ENCODE measurements at regions not wholly inside any gene's neighbourhood (a gene's known extent, or its start where the extent isn't known, plus 50 kb on each side); places are given as distances from the start of the nearest gene placed in this dataset.

DNA sequence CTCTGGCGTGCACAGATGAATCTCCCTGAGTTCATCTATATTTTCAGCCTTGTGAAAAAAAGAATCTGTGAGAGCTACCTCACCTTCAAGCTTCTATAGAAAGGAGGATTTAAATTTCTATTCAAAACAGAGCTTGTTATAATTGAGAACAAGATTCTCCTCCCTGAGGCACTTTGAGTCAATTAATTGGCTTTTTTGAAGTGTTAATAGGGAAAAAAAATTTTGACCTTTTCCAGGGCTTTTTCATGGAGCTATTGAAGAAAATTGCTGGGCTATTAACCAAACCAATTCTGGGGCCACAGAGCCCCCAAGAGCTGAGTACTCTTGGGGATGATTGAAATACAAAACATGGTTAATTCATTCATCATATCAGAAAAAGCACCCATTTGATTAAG is 225.1 kb downstream of the CMPK2 start:
- no peak for DNase-seq

DNA sequence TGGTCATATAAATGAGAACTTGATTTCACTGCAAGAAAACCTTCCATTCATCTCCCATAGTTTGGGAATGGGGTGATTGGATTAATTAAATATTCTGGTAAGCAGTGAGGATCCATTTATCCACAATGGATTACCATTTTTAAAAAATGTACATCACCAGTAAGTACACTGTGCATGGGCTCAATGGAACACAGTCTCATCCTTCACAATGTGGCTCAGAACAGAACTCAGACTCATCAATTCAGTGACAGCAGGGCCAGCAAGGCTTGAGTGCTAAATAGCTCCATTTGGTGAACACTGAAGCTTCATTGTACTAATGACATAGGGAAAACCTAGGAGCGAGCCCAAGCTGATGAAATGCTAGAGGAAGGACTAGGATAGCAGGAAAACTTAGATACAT is 223.8 kb downstream of the CMPK2 start:
- DNase-seq: no peak

DNA sequence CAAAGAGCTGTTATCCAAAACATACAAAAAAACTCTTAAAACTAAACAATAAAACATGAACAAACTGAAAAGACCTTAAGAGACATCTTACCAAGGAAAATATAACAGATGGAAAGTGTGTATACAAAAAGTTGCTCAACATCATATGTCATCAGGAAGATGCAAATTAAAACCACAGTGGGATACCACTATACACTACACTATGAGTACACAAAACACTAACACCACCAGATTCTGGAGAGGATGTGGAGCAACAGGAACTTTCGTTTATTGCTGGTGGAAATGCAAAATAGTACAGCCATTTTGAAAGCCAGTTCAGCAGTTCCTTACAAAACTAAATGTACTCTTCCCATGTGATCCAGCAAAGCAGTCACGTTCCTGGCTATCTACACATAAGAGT is 221.4 kb downstream of the CMPK2 start:
- DNase-seq: no peak

DNA sequence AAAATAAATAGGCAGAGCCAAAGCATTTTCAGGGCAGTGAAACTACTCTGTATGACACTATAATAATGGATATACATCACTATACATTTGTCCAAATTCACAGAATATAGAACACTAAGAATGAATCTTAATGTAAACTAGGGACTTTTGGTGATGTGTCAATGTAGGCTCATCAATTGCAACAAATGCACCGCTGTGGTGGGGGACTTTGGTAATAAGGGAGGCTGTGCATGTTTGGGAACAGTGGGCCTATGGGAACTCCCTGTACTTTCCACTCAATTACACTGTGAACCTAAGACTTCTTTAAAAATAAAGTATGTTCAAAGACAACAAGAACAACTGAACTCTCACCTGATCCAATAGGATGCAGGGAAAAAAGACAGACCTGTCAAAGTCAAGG is 220.7 kb downstream of the CMPK2 start:
- no peak for DNase-seq

DNA sequence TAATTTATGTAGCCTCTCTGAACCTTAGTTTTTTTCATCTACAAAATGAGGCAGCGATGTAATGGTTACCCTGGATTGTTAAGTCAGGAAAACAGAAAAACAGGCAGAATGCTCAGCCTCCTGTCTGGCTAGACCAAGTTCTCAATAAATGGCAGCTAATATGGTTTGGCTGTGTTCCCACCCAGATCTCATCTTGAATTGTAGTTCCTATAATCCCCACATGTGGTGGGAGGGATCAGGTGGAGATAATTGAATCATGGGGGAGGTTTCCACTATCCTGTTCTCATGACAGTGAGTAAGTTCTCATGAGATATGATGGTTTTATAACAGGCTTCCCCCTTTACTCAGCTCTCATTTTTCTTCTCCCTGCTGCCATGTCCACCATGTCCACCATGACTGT is 220.0 kb downstream of the CMPK2 start:
- DNase-seq: no peak

DNA sequence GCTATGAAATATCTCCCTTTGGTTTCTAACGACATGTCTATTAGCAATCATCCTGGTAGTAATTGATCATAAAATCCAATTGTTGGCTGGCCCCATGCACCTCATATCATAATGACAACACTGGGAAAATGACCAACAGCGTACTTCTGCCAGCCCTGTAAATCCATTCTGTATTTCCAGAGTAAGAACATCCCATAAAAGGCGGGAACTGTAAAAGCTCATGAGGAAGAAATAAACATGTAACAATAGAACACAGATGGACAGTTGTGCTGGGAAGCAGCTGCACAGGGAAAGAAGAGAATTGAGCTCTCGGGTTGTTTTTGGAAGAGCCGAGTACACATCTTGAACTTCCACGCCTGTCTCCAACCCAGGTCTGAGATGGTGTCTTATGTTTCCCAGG is 218.7 kb downstream of the CMPK2 start:
- no peak for DNase-seq

DNA sequence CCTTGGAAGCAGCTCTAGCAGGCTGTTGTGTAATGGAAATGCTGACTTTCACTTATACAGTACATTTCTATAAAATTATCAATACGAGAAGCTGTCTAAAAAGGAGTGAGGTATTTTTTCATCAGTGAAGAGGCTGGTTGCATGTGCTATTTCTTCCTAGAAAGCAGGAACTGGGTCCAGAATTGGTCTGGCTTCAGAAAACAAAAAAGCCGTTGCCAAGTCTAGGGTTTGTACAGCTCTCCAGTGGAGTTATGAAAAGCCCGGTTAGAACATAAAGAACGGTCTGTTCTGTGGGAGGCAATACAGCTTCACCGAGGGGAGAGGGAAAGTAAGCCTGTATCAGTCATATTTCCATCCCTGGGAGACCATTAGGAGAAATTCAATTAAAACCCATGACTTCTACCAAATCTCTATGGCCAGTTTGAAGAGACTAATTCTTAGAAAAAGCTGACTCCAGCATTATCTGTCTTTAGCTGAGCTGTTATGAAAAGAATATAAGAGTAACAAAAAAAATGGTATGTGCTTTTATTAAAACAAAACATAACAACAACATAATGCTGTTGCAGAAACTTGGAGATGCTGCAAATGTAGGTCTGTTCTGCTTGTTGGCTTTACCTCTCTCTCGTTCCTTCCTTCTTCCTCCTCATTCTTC is 217.0 kb downstream of the CMPK2 start:
- DNase-seq: no peak

DNA sequence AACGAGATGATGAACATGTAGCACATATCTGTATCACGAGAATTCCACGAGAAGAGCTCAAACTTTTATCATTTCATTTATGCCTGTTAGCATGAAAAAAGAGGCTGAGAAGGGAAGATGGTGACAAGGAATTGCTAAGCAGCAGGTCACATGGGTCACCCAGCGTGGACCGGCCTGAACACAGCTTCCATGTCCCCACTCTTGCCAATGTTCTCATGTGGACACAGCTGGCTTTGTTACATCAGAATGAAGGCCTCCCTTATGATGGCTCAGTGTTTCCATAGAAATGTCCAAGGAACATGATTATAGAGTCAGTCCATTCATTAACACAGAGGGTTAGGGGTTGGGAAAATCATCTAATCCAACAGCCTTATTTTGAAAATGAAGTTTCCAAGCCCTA is 215.4 kb downstream of the CMPK2 start:
- DNase-seq: no peak

DNA sequence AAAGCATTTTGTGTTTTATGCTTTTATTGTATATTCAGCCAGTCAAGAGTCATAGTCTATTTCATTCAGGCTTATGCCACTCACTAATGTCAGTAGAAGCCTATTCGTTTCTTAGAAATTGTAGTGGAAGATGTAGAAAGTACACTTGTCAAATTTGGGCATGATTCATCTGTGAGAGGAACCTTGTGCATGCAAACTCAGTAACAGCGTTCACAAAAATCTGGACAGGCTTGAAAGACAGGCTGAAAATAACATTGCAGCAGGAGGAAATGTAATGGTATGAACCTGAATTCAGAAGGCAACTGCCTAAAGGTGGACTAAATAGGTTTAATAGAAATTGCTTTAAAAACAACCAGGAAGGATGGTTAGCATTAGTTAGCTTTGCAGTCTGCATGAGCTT is 213.5 kb downstream of the CMPK2 start:
- no peak for DNase-seq

DNA sequence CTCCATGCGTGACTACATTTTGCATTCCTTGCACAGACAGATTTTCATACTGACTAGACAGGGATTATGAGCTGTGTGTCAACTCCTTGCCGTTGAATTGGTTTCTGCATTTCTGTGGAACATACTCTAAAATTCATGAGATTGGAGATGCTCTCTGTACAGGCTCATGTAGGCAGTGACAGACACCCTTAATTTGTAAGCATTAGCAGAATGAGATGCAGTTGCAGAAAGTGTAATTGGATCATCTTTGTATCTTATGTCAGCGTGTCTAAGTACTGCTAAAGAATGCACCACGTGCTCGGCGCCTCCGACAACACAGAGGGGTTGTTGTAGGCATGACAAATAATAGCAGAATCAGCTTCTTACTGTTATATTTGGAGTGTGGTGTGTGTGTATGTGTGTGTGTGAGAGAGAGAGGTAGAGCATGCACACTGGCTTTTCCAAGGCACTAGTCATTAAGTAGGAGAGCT is 212.4 kb downstream of the CMPK2 start:
- no peak for DNase-seq

DNA sequence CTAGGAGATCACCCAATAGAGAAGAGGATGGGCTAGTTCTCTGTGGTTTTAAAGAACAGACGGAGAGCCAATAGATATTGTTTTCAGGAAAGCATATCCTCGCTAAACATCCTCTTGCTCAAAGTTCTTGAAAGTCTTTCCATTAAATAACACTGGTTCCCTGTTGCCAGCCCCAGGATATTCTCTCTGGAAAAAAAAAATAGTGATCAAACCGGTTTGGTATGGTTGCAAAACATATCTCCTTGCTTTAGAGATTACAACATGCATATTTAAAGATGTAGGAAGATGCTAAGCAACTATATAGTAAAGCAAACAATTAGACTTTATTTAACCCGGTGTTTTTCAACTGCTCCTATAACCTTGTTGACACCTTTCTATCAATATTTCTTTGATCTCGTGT is 211.4 kb downstream of the CMPK2 start:
- DNase-seq: no peak

DNA sequence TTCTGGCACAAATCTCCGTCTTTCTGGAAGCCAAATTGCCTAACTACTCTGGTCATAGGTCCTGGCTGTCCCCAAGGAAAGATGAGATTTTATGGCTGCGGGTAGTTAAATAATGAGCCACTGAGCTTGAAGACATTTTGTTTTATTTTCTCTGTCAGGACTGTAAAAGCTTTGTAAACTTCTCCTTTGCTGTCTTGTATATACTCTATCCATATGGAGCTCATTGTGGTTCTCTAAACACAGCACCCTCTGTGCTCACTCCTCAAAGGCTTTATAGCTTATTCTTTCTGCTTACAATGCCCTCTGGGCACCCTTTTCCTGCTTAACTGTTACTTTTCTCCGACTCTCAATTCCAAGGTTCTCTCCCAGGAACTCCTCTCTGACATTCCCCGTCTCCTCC is 209.1 kb downstream of the CMPK2 start:
- DNase-seq: no peak

DNA sequence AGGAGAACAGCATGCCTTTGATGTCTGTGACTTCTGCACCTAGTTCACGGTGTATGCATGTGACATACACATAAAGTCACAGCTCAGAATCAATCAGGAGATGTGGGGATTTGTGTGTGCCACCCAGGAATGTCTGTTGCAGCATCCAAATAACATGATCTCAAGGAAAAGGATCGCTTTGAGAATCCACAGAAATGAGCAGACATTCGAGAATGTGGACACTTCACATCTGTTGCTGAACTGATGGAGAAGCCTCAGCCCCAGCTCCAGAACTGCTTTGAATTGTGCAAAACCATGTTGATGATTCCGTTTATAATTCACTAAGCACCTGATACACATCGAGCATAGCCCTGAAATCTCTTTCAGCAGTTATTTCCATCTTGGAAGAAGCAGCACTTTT is 208.6 kb downstream of the CMPK2 start:
- no peak for DNase-seq

DNA sequence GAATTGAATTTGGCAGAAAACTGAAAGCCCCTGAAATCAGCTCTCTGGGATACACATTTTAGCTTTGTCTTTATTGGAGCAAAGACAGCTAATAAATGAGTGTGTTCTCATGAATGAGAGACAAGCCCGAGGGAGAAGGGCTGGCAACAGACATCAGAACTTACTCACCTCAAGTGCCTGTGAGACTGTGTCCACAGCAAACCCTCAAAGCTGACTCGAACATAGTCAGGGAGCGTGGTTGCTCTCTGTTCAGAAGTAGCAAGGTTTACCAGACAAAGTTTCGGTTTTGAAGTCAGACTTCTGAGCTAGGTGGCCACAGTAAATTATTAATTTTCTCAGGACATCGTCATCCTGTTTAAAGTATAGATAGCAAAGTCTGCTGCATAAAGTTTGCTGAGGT is 207.9 kb downstream of the CMPK2 start:
- no peak for DNase-seq

DNA sequence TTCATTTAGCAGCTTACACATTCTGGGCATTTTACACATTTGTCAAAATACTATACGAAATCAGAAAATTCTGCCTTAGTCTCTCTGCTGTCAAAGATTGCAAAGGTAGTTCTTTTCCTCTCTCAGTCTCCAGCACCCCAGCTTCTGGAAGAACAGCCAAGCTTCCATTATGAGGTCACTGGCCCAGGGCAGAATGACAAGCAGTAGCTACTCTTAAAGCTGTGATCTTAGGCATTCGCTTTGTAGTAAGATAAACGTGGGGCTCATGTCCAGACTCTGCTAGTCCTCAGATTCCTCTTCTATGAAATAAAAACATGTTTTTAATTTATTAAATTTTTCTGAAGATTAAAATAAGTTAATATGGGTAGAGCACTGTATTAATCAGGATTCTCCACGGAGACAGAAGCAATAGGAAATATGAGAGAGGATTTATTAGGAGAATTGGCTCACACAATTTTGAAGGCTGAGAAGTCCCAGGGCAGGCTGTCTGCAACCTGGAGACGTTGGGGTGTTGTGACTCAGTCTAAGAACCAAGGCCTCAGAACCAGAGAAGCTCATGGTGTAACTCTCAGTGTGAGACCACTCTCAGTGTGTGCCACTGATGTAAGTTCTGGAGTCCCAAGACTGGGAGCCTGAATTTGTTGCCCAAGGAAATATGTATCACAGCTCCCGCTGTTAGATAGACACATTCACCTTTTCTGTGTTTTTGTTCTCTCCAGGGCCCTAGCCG is 201.2 kb downstream of the CMPK2 start:
- DNase-seq: no peak

DNA sequence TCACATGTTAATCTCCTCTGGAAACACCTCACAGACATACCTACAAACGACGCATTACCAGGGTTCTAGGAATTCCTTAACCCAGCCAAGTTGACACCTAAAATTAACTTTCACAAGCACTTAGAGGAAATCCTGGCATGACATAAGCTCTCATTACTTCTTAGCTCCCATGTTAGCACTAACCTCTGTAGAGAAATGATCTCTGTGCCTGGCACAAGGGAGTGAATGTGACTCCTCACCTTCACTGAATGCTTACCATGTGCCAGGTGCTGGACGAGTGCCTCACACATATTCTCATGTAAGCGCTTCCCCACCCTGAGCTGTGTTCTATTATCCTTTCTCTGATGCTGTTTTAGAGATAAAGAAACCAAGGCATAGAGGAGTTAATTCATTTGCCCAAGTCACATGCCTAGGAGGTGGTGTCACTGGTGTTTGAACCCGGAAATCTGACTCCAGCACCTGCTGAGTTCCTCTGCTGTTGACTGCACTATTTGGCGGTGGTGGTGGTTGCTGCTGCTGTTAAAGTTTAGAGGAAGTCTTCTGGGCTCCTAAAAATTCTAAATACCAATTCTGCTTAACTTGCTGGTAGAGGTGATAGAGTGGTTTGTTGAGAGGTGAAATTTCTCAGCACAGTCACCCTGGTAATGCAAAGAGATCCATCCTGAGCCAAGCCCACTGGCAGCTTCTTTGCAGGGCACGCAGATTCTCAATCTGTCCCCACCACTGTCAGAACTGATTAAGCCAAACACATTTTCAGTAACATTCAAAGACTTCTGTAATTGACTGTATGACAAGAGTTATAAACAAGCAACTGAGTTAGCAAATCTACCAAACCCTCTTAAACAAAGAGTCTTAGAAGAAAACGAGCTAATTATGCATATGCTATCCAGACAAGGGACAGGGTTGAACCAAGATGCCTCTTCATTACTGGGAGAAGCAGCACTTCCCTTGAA is 200.3 kb downstream of the CMPK2 start:
- DNase-seq: no peak

DNA sequence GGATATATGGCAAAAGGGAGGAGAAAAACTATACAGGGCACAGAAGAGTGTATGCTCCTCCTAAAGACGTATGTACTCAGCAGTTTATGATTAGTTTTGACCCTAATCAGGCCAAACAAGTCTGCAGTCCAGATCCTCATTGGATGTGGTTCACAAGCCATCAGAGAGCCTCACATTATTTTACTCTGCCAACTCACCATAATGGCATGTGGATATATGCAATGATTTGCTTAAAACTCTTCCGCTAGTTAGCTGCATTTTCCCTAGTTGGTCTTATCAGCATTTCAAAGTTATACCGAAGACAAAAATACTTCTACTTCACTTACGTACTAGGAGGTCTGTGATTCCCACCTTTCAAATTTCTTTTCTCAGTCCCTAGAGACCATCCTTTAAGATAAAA is 198.4 kb downstream of the CMPK2 start:
- no peak for DNase-seq

DNA sequence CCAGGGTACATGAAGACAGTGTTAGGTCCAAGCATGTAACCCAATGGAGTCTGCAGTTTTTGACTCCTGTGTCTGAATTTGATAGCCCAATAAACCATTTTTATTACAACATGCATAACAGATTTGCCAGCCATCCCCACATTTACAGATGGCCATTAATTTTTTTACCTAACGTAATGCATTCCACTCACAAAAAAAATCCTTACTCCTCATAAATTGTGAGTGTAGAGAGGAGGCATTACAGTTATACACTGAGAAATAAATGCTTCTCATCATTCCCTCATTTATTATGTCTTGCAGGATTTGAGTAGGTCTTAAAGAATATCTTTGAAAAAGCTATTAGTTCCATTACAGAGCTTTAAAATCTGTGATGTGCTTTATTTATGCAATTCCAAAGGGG is 193.8 kb downstream of the CMPK2 start:
- DNase-seq: no peak

DNA sequence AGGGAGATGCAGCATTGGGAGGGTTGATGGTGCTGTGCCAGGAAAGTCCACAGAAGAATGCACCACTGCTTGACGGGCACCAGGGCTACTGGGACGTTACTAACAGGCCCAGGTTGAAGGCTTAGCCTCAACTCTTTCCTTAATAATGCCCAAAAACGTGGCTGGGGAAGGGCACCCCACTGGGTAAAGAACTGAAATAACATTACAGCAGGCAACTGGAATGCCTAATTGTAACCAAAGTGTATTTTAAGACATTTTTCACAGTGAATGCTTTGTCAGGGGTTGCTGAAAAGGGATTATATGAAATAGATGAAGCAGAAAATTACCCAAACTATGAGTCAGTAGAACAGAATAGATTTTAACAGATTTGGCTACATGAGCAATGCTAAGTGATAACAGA is 191.3 kb downstream of the CMPK2 start:
- no peak for DNase-seq

DNA sequence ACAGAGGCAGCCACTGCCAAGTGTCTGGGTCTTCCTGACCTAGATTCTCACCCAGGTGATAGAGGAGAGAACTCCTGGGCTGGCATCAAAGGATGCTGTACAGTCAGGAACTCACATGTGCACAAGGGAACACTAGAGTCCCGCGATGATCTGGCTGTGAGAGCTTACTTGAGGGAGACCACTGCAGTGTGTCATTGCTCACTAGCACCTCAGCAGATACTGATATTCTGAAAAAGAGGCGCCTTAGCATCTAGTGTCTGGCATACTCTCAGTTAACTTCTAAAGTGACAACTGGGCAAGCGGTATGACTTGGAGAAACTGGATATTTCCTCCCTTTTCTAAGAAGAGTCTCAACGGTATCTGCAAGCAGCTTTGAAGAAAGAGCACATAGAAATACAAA is 189.9 kb downstream of the CMPK2 start:
- DNase-seq: no peak

DNA sequence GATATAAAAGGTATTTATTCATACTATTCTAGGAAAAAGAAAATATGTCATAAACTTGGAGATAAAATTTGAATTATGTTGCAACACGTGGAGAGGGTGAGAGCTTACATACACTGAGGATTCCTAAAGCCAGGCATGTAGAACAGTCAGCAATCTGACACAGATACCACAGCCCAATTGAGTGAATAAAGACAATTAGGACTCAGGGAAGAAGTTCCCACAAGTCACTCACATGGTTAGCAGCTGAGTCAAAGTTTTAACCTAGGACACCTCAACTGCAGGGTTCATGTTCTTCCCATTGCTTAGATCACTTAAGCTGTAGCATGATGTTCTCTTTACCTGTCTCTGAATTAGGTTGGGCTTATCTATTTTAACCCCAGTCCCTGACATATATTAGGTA is 189.5 kb downstream of the CMPK2 start:
- no peak for DNase-seq

DNA sequence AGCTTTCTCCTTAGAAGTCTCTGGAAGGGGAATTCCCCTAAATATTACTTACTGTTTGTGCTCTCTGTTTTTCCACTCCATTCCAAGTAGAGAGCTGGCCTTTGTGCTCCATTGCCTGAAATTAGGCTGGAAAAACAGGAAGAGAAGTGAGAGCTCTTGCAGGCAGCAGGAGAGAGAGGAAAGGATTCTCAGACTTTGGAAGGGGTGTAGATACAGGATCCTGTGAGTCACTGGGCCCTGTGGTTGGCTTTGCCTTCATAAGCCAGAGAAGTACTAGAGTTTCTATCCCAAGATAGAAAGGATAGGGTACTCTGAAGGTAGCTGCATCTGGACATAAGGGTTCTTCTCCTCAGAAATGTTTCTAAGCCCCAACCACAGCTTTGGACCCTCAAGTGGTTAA is 188.9 kb downstream of the CMPK2 start:
- no peak for DNase-seq

DNA sequence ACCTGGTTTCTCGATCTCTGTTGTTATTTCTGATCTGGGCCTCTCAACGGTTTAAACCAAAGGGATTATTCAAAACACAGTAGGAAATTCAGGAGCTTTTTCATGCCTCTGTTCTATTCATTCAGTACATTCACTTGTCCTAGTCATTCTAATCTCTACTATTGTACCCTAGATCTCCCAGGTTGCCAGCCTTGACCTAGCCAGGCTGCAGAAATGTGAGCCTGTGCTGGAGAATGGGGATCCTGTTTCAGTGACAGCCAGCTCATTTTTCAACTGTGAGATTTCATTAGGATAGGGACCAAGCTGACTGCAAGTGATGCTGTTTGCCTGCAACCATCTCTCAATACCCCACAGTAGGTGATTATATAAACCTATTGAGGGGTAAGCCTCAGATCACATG is 186.2 kb downstream of the CMPK2 start:
- DNase-seq: no peak

DNA sequence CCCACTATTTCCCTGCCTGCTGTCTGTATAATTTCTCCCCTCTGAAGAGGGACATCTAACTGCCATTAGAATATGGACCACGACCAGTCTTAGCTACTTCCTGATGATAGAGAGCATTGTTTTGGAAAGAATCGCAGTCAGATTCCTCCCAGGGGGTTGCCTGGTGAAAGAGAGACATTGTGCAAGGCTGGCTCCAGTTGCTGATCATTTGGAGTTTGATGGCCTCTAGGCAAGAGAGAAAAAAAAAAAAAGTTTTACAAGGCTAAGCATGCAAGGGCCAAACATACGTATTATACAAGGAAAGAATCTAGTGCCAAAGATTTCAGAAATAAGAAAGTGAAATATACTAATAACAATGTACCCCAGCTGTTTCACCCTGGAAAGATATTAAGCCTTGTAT is 182.2 kb downstream of the CMPK2 start:
- no peak for DNase-seq

Measured in central memory CD4-positive, alpha-beta T cell (primary cell).